ENCODE measurements at regions not wholly inside any gene's neighbourhood (a gene's known extent, or its start where the extent isn't known, plus 50 kb on each side); places are given as distances from the start of the nearest gene placed in this dataset.

- Histone ChIP-seq H3K9me3 (no peaks in the 10 kb centered on the region), H3K4me1 (ENCODE audit: control insufficient read depth in 1 of 2, insufficient read depth in 1 of 2, low read depth in 1 of 2, low read length in 1 of 2) (no peaks in the 10 kb centered on the region), H3K27me3 (no peaks in the 10 kb centered on the region), H3K4me3 (ENCODE audit: low read depth in 1 of 2, low read length in 1 of 2) (no peak overlapping the region), H3K36me3 (no peaks in the 10 kb centered on the region), H3K27ac (no peak overlapping the region)
- TF ChIP-seq, protein P1, sequence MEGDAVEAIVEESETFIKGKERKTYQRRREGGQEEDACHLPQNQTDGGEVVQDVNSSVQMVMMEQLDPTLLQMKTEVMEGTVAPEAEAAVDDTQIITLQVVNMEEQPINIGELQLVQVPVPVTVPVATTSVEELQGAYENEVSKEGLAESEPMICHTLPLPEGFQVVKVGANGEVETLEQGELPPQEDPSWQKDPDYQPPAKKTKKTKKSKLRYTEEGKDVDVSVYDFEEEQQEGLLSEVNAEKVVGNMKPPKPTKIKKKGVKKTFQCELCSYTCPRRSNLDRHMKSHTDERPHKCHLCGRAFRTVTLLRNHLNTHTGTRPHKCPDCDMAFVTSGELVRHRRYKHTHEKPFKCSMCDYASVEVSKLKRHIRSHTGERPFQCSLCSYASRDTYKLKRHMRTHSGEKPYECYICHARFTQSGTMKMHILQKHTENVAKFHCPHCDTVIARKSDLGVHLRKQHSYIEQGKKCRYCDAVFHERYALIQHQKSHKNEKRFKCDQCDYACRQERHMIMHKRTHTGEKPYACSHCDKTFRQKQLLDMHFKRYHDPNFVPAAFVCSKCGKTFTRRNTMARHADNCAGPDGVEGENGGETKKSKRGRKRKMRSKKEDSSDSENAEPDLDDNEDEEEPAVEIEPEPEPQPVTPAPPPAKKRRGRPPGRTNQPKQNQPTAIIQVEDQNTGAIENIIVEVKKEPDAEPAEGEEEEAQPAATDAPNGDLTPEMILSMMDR (IDR thresholded peaks at IDR 0.05): no peak
Measured at GRCh38 chr7:25550149-25550548, 321.9 kb upstream of the NPVF start.

GRCh38 chr7:25552998-25553397 is 324.7 kb upstream of the NPVF start:
- Histone ChIP-seq H3K4me3 (ENCODE audit: low read depth in 1 of 2, low read length in 1 of 2) (no peak overlapping the region), H3K36me3 (no peaks in the 10 kb centered on the region), H3K9me3 (no peaks in the 10 kb centered on the region), H3K27me3 (no peaks in the 10 kb centered on the region), H3K4me1 (ENCODE audit: control insufficient read depth in 1 of 2, insufficient read depth in 1 of 2, low read depth in 1 of 2, low read length in 1 of 2) (no peaks in the 10 kb centered on the region), H3K27ac (no peak overlapping the region)
- TF ChIP-seq, protein P1 (IDR thresholded peaks at IDR 0.05): no peak

- TF ChIP-seq, protein P1 (IDR thresholded peaks at IDR 0.05): no peak
- Histone ChIP-seq H3K4me3 (ENCODE audit: low read depth in 1 of 2, low read length in 1 of 2) (no peak overlapping the region), H3K9me3 (no peaks in the 10 kb centered on the region), H3K36me3 (no peaks in the 10 kb centered on the region), H3K27me3 (no peaks in the 10 kb centered on the region), H3K27ac (no peak overlapping the region), H3K4me1 (ENCODE audit: control insufficient read depth in 1 of 2, insufficient read depth in 1 of 2, low read depth in 1 of 2, low read length in 1 of 2) (no peaks in the 10 kb centered on the region)
Measured at GRCh38 chr7:25553580-25554291, 325.4 kb upstream of the NPVF start.

GRCh38 chr7:25557379-25557917 is 329.2 kb upstream of the NPVF start:
- TF ChIP-seq, protein P1 (IDR thresholded peaks at IDR 0.05): no peak
- no peaks in the 10 kb centered on the region for H3K9me3 ChIP-seq
- peaks cover 6% of the 10 kb centered on the region for H3K27me3 ChIP-seq
- no peak overlapping the region for H3K27ac ChIP-seq
- H3K36me3 ChIP-seq: no peaks in the 10 kb centered on the region
- no peak overlapping the region for H3K4me3 ChIP-seq (ENCODE audit: low read depth in 1 of 2, low read length in 1 of 2)
- H3K4me1 ChIP-seq (ENCODE audit: control insufficient read depth in 1 of 2, insufficient read depth in 1 of 2, low read depth in 1 of 2, low read length in 1 of 2): no peaks in the 10 kb centered on the region

DNA sequence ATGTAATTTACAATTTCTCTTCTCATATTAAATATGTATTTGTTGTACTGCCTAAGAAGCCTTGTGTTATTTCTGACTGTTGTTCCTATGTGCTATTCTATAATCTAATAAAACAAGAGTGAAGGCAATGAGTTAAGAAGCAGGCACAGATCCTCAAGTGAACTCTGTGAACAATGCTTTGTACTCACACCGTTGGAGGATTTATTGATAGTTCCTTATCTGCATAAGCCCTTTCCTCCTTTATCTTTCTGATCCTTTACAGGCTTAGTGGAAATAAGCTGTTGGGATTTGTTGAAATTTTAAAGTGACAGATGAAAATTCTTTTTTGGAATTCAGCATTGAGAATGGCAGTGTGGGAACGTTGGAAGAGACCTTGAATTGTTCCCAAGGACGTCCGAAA is 329.6 kb upstream of the NPVF start:
- H3K9me3 ChIP-seq: no peaks in the 10 kb centered on the region
- no peaks in the 10 kb centered on the region for H3K36me3 ChIP-seq
- no peak overlapping the region for H3K27ac ChIP-seq
- TF ChIP-seq, protein P1 (IDR thresholded peaks at IDR 0.05): no peak
- H3K4me1 ChIP-seq (ENCODE audit: control insufficient read depth in 1 of 2, insufficient read depth in 1 of 2, low read depth in 1 of 2, low read length in 1 of 2): no peaks in the 10 kb centered on the region
- no peak overlapping the region for H3K4me3 ChIP-seq (ENCODE audit: low read depth in 1 of 2, low read length in 1 of 2)
- H3K27me3 ChIP-seq: peaks cover 6% of the 10 kb centered on the region

All from neutrophil (primary cell).